HS-5 (cell line): ENCODE measurements at regions not wholly inside any gene's neighbourhood (a gene's known extent, or its start where the extent isn't known, plus 50 kb on each side); places are given as distances from the start of the nearest gene placed in this dataset.
"Not testable (repeated sequence)": the region's sequence is repeated elsewhere in the genome, so short reads cannot be mapped to it uniquely, and the experiment has no call there.

Experiments used
- DNase-seq: peaks from one replicate; pipeline ENCODE4 v3.0.0-alpha.2; 2012; ENCODE audit warnings: low read depth

GRCh38 chr4:66376921-66377320 lies 706.6 kb upstream of the EPHA5 start:
- no peak for DNase-seq

GRCh38 chr4:66376396-66376795 lies 706.1 kb upstream of the EPHA5 start:
- DNase-seq, result no peak

- no peak for DNase-seq
Measured at GRCh38 chr4:66373268-66373667, 703.0 kb upstream of the EPHA5 start.

- no peak for DNase-seq
Measured at GRCh38 chr4:66372706-66373105, 702.4 kb upstream of the EPHA5 start.

GRCh38 chr4:66367043-66367660 lies 696.9 kb upstream of the EPHA5 start:
- DNase-seq, result no peak

- DNase-seq, result not testable (repeated sequence)
Measured at GRCh38 chr4:66360395-66360794, 690.1 kb upstream of the EPHA5 start.

- peak; percentile 59 for DNase-seq
Measured at GRCh38 chr4:66357316-66357715, 687.0 kb upstream of the EPHA5 start.

- DNase-seq, result no peak
Measured at GRCh38 chr4:66355328-66355727, 685.0 kb upstream of the EPHA5 start.

GRCh38 chr4:66351761-66352160 lies 681.5 kb upstream of the EPHA5 start:
- no peak for DNase-seq

GRCh38 chr4:66340286-66340893 lies 670.1 kb upstream of the EPHA5 start:
- no peak for DNase-seq

GRCh38 chr4:66339007-66339406 lies 668.7 kb upstream of the EPHA5 start:
- DNase-seq, result no peak

- peak; percentile 30 for DNase-seq
Measured at GRCh38 chr4:66331761-66332160, 661.5 kb upstream of the EPHA5 start.

GRCh38 chr4:66330125-66330524 lies 659.8 kb upstream of the EPHA5 start:
- DNase-seq, result no peak

GRCh38 chr4:66328803-66329574 lies 658.7 kb upstream of the EPHA5 start:
- DNase-seq, result no peak

GRCh38 chr4:66307641-66308438 lies 637.6 kb upstream of the EPHA5 start:
- DNase-seq, result no peak

- no peak for DNase-seq
Measured at GRCh38 chr4:66300336-66300934, 630.1 kb upstream of the EPHA5 start.

- DNase-seq, result no peak
Measured at GRCh38 chr4:66298569-66298968, 628.3 kb upstream of the EPHA5 start.

GRCh38 chr4:66297703-66298102 lies 627.4 kb upstream of the EPHA5 start:
- DNase-seq, result no peak

GRCh38 chr4:66294638-66295037 lies 624.3 kb upstream of the EPHA5 start:
- no peak for DNase-seq

GRCh38 chr4:66284991-66285451 lies 614.7 kb upstream of the EPHA5 start:
- no peak for DNase-seq

GRCh38 chr4:66279084-66279483 lies 608.8 kb upstream of the EPHA5 start:
- no peak for DNase-seq
